ENCODE measurements at regions not wholly inside any gene's neighbourhood (a gene's known extent, or its start where the extent isn't known, plus 50 kb on each side); places are given as distances from the start of the nearest gene placed in this dataset.
"Not testable (repeated sequence)": the region's sequence is repeated elsewhere in the genome, so short reads cannot be mapped to it uniquely, and the experiment has no call there.

GRCh38 chrX:155819966-155820491, 61.1 kb upstream of the VAMP7 start:
- H3K27me3 ChIP-seq, result no peaks in the 10 kb centered on the region

GRCh38 chrX:155819525-155819924, 61.6 kb upstream of the VAMP7 start:
- DNase-seq, result no peak
- no peaks in the 10 kb centered on the region for H3K27me3 ChIP-seq

More at GRCh38 chrX:155819966-155820491, 61.1 kb upstream of the VAMP7 start:
- DNase-seq, result peak; percentile 31
- no peaks in the 10 kb centered on the region for H3K36me3 ChIP-seq
- H3K9me3 ChIP-seq, result no peaks in the 10 kb centered on the region
- H3K4me3 ChIP-seq, result no peak overlapping the region

GRCh38 chrX:155814391-155814790, 66.8 kb upstream of the VAMP7 start:
- not testable (repeated sequence) for H3K4me3 ChIP-seq, H3K9me3 ChIP-seq, H3K27me3 ChIP-seq, H3K36me3 ChIP-seq, DNase-seq

More at GRCh38 chrX:155819525-155819924, 61.6 kb upstream of the VAMP7 start:
- Histone ChIP-seq H3K9me3 (no peaks in the 10 kb centered on the region), H3K36me3 (no peaks in the 10 kb centered on the region), H3K4me3 (no peak overlapping the region)

DNA sequence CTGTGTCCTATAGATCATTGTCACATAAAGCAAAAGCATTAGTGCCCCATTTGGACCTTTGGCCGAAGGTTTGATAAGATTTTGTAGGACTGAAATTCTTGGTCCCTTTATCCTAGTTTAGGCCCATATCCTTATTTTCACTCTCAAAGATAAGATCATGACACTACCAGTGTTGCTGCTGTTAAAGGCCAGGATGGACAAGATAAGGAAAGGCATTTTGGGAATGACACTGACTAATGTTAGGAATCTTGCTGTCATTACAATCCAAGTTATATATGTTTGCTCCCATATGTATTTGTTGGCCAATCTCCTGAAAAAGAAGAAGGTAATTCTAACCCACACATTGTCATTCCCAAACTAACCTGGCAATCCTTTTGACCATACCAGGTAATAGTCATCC, 101.3 kb upstream of the VAMP7 start:
- H3K9me3 ChIP-seq, result no peaks in the 10 kb centered on the region
- no peaks in the 10 kb centered on the region for H3K36me3 ChIP-seq
- H3K27me3 ChIP-seq, result no peaks in the 10 kb centered on the region
- no peak overlapping the region for H3K4me3 ChIP-seq
- DNase-seq, result no peak

DNA sequence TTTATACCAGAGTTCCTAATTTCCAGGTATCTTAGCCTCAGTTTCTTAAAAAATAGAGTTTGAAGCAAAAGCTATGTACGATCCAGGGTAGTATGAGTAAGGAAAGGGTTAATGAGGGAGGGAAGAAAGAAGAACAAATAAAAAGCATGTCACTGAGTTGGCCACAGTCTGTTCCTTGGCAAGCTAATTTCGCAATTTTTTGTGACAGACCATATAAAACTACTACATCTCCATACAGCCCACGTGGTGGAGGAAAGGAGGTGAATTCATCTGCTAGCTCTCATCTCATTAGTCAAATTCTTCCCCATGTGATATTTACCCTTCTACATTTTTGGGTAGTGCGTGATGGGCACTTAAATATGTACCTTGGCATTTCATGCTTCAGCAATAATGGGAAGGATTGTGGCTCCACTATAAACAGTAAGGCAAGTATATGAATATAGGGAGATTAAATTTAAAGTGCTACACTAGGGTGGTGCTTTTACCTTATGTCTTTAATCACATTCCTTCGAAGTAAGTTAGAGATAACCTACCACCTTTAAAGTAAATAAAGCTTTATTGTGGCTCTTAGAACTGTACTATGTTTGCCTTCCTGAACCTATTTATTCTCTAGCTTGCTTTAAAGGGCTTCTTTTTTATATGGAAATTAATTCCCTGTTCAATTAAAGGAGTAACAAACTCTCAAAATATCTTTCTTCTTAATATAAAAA, 102.1 kb upstream of the VAMP7 start:
- Histone ChIP-seq H3K4me3 (no peak overlapping the region), H3K36me3 (no peaks in the 10 kb centered on the region), H3K9me3 (no peaks in the 10 kb centered on the region), H3K27me3 (no peaks in the 10 kb centered on the region)
- no peak for DNase-seq

DNA sequence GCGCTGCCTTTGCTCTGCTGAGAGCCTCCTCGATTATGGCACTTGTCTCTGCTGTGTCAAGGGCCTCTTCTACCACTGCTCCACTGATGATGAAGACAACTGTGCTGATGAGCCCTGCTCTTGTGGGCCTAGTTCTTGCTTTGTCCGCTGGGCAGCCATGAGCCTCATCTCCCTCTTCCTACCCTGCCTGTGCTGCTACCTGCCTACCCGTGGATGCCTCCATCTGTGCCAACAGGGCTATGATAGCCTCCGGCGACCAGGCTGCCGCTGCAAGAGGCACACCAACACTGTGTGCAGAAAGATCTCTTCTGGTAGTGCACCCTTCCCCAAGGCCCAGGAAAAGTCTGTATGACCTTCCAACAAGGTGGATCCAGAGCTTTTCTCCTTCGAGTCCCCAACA, 106.8 kb upstream of the VAMP7 start:
- Histone ChIP-seq H3K27me3 (no peaks in the 10 kb centered on the region), H3K36me3 (no peaks in the 10 kb centered on the region), H3K4me3 (no peak overlapping the region), H3K9me3 (no peaks in the 10 kb centered on the region)
- no peak for DNase-seq

- Histone ChIP-seq H3K9me3 (no peaks in the 10 kb centered on the region), H3K27me3 (0 out of 2 replicates have a peak, but pooled peaks cover 3% of the 10 kb centered on the region), H3K4me3 (peak overlapping the region; percentile 59), H3K36me3 (no peaks in the 10 kb centered on the region)
- DNase-seq, result no peak
Observed at GRCh38 chrX:155767876-155768769, 113.0 kb upstream of the VAMP7 start.

DNA sequence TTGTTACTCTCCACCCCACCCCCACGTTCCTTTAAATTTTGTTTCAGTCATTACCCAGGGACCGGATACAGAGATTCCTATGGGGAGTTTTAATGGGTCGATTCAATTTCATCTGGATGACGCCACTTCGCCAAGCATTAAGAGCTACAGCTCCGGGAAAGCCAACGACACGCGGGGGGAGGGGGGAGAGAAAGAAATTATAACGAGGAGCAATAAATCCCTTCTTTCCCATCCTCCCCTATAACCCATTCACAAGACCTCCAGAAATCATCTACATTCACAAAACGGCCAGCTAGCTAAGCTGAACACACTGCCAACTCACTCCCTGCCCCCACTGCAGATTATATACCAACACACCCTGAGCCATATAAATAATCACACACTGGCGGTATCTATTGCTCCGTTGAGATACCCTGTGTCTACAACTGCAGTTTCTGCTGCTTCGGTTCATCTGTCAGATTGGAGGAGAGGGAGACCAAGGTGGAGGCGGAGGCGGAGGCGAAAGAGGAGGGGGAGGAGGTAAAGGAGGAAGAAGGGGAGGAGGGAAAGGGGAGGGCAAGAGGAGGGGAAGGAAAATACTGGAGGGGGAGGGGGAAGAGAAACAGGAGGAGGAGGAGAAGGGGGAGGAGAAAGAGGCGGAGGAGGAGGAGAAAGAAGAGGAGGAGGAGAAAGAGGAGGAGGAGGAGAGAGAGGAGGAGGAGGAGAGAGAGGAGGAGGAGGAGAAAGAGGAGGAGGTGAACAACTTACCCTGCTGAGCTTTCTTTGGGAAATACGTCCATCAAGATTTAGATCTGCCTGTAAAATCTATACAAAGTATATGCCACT, 113.9 kb upstream of the VAMP7 start:
- DNase-seq, result peak; percentile 60
- Histone ChIP-seq H3K36me3 (no peaks in the 10 kb centered on the region), H3K27me3 (0 out of 2 replicates have a peak, but pooled peaks cover 3% of the 10 kb centered on the region), H3K9me3 (no peaks in the 10 kb centered on the region), H3K4me3 (peak overlapping the region; percentile 59)

- no peaks in the 10 kb centered on the region for H3K36me3 ChIP-seq
- no peak for DNase-seq
- H3K9me3 ChIP-seq, result no peaks in the 10 kb centered on the region
- 0 out of 2 replicates have a peak, but pooled peaks cover 3% of the 10 kb centered on the region for H3K27me3 ChIP-seq
- peak overlapping the region; percentile 59 for H3K4me3 ChIP-seq
Observed at GRCh38 chrX:155766321-155766720, 114.8 kb upstream of the VAMP7 start.

- Histone ChIP-seq H3K36me3 (no peaks in the 10 kb centered on the region), H3K9me3 (no peaks in the 10 kb centered on the region), H3K27me3 (no peaks in the 10 kb centered on the region), H3K4me3 (no peak overlapping the region)
- DNase-seq, result no peak
Observed at GRCh38 chrX:155761185-155761584, 120.0 kb upstream of the VAMP7 start.

DNA sequence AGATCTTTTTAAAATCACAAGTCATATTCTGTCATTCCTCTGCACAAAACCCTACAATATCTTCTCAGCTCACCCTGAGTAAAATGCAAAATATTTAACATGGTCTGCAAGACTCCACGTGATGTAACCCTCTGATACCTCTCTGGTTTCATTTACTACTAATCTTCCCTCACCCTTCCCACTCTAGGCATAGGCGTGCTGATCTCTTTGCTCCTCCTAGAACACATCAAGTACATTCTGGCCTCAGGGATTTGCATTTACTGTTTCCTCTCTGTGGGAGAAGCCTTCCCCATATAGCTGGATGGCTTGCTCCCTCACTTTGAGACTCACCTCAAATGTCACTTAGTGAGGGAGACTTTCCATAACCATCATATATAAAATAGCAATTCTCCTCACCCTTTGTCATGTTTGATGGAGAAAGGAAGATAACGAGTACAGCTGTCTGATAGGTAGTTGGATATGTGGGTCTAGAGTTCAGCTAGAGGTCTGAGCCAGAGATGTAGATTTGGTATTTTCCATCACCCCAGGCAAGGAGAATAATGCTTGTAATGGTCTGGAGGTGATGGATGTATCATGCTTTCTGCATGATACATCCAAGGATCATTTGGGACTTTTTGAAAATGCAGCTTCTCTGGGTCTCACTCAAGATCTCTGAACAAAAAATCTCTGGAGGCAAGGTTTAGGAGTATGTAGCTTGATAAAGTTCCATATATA, 123.9 kb upstream of the VAMP7 start:
- Histone ChIP-seq H3K27me3 (no peaks in the 10 kb centered on the region), H3K4me3 (no peak overlapping the region), H3K36me3 (no peaks in the 10 kb centered on the region), H3K9me3 (no peaks in the 10 kb centered on the region)
- DNase-seq, result no peak

DNA sequence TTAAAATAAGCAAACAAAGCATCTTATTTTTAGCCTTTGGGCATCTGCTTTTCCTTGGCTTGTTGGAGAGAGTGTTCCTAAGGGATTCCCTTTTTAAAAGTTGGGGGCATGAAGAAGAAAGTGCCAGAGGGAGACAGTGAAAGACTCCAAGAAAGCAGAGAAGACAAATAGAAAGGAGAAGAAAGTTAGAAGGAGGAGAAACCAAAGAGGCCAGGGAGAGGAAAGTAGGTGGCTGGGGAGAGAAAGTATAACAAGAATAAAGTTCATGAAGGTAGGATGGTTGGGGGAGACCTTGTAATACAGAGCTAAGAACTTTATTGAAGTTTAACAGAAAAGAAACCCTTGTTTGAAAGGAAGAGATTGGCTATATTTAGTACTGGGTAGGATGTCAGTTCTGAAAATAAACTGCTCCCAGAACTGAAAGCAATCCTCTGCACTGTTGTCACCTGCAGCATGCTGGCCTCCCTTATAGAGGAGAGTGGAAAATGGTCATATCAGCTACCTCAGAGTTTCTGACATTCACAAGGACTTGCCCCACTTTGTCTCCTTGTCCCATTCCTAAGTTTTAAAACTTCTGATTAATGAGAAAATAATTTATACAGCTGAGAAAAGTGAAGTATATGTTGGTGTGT, 125.3 kb upstream of the VAMP7 start:
- H3K9me3 ChIP-seq, result no peaks in the 10 kb centered on the region
- no peaks in the 10 kb centered on the region for H3K27me3 ChIP-seq
- no peaks in the 10 kb centered on the region for H3K36me3 ChIP-seq
- DNase-seq, result no peak
- no peak overlapping the region for H3K4me3 ChIP-seq

DNA sequence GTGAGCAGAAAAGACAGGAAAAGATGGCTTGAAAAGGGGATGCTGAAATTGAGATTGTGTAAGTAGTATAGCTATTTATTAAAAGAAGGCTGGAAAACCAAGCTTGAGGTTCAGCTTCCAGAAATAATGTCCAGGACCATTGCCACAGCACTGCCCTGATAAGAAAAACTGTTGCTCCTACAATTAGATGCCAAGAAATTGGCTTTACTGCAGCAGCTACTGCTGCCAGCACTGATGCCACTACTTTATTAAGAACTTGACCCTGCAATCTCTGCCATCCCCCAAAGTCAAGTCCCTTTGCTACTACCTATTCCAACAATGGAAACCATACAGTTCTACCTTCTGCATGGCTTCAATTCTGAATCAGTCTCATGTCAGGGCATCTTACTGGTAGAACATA, 130.0 kb upstream of the VAMP7 start:
- Histone ChIP-seq H3K9me3 (no peaks in the 10 kb centered on the region; the same call in 1 of the 2 replicates), H3K36me3 (no peaks in the 10 kb centered on the region), H3K4me3 (no peak overlapping the region), H3K27me3 (no peaks in the 10 kb centered on the region)
- no peak for DNase-seq

DNA sequence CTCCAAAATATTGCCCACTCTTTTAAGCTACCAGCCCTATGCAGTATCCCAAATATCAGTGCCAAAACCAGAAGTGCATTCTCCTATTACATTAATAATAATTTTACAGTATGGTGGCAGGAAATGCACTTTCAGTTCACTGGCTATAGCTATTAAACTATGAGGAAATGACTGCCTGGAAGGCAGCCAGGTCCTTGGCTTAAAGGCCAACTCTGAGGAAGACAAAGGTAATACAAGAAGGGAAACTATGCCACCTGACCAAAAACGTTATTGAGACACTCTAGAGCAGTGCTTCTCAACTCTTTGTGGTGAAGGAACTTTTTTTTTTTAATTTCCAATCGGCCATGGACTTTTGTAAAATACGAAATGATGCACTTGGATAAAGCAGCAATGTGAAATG, 133.6 kb upstream of the VAMP7 start:
- Histone ChIP-seq H3K9me3 (no peaks in the 10 kb centered on the region; the same call in 1 of the 2 replicates), H3K4me3 (no peak overlapping the region), H3K36me3 (no peaks in the 10 kb centered on the region), H3K27me3 (no peaks in the 10 kb centered on the region)
- DNase-seq, result peak; percentile 19

DNA sequence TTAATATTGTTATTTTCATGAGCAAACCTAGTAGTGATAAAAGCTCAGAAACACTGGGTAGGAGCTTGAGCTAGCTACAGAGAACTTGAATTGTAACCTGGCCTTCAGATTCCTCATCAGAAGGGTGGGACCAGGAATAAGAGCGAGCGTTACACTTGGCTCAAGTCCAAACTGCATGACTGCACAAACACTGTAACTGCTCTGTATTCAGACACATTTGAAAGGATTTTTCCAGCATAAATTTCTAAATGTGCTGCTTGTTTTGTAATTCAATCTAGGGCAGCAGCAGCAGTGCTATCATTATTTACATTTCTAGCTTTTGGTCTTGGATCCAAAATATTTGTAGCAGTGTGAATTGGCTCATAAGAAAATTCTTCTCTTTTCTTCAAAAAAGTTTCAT, 133.0 kb upstream of the TMLHE start:
- H3K9me3 ChIP-seq, result no peaks in the 10 kb centered on the region; the same call in 1 of the 2 replicates
- DNase-seq, result no peak
- H3K36me3 ChIP-seq, result no peaks in the 10 kb centered on the region
- no peaks in the 10 kb centered on the region for H3K27me3 ChIP-seq
- H3K4me3 ChIP-seq, result no peak overlapping the region

- Histone ChIP-seq H3K9me3 (no peaks in the 10 kb centered on the region; the same call in 1 of the 2 replicates), H3K27me3 (no peaks in the 10 kb centered on the region), H3K4me3 (no peak overlapping the region), H3K36me3 (no peaks in the 10 kb centered on the region)
- DNase-seq, result no peak
Observed at GRCh38 chrX:155744534-155744933, 131.8 kb upstream of the TMLHE start.

All from MG63 (cell line).